Uterus (tissue), 2 donors: ENCODE measurements at regions not wholly inside any gene's neighbourhood (a gene's known extent, or its start where the extent isn't known, plus 50 kb on each side); places are given as distances from the start of the nearest gene placed in this dataset.

ENCODE experiments used
- POLR2A ChIP-seq, 2 donors: fragments of 450-650 bp; IDR thresholded peaks; one replicate each; pipeline ENCODE4 v1.6.1; 2016; ENCODE audit warnings: antibody characterized with exemption in 2 of 2, mild to moderate bottlenecking in 1 of 2, moderate library complexity in 1 of 2
- TF ChIP-seq, protein P1 (sequence below), 4 experiments: fragments of 200-600 bp in 2 of 4; fragments of 450-650 bp in 2 of 4; sonication (generic) in 2 of 4; IDR thresholded peaks; one replicate each; pipeline ENCODE4 v1.5.1; 2016 to 2019; ENCODE audit warnings: antibody characterized with exemption in 4 of 4, mild to moderate bottlenecking in 2 of 4, moderate library complexity in 1 of 4

DNA sequence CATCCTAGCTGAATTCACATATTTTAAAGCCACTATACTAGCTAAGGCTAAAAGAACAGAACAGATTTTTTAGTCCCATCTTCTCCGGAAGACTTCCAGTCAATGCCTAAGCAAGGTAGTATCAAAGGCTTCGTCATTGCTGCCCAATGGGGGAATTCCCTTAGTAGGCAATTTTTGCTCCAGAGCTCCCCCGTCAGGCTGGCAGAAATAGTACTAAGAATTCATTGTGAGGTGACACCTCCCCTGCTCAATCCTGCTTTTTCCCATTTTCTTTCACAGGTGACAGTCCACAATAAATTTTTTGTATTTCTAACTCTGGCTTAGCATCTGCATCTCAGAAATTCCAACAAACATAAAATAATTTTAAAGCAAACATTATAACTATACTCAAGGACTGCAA lies 52.8 kb upstream of the SRSF6 start:
- TF ChIP-seq, protein P1, sequence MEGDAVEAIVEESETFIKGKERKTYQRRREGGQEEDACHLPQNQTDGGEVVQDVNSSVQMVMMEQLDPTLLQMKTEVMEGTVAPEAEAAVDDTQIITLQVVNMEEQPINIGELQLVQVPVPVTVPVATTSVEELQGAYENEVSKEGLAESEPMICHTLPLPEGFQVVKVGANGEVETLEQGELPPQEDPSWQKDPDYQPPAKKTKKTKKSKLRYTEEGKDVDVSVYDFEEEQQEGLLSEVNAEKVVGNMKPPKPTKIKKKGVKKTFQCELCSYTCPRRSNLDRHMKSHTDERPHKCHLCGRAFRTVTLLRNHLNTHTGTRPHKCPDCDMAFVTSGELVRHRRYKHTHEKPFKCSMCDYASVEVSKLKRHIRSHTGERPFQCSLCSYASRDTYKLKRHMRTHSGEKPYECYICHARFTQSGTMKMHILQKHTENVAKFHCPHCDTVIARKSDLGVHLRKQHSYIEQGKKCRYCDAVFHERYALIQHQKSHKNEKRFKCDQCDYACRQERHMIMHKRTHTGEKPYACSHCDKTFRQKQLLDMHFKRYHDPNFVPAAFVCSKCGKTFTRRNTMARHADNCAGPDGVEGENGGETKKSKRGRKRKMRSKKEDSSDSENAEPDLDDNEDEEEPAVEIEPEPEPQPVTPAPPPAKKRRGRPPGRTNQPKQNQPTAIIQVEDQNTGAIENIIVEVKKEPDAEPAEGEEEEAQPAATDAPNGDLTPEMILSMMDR (IDR thresholded peaks at IDR 0.05) = no peak
- TF ChIP-seq POLR2A (IDR thresholded peaks at IDR 0.05) = no peak
